ENCODE measurements at regions not wholly inside any gene's neighbourhood (a gene's known extent, or its start where the extent isn't known, plus 50 kb on each side); places are given as distances from the start of the nearest gene placed in this dataset.

- no peak for TF ChIP-seq YY1 (IDR thresholded peaks at IDR 0.05; ENCODE audit: low read depth)
- TF ChIP-seq, protein P1, sequence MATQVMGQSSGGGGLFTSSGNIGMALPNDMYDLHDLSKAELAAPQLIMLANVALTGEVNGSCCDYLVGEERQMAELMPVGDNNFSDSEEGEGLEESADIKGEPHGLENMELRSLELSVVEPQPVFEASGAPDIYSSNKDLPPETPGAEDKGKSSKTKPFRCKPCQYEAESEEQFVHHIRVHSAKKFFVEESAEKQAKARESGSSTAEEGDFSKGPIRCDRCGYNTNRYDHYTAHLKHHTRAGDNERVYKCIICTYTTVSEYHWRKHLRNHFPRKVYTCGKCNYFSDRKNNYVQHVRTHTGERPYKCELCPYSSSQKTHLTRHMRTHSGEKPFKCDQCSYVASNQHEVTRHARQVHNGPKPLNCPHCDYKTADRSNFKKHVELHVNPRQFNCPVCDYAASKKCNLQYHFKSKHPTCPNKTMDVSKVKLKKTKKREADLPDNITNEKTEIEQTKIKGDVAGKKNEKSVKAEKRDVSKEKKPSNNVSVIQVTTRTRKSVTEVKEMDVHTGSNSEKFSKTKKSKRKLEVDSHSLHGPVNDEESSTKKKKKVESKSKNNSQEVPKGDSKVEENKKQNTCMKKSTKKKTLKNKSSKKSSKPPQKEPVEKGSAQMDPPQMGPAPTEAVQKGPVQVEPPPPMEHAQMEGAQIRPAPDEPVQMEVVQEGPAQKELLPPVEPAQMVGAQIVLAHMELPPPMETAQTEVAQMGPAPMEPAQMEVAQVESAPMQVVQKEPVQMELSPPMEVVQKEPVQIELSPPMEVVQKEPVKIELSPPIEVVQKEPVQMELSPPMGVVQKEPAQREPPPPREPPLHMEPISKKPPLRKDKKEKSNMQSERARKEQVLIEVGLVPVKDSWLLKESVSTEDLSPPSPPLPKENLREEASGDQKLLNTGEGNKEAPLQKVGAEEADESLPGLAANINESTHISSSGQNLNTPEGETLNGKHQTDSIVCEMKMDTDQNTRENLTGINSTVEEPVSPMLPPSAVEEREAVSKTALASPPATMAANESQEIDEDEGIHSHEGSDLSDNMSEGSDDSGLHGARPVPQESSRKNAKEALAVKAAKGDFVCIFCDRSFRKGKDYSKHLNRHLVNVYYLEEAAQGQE (IDR thresholded peaks at IDR 0.05; ENCODE audit: low read depth): no peak
- TF ChIP-seq MAX (IDR thresholded peaks at IDR 0.05): no peak
- no peak for TF ChIP-seq EGR1 (IDR thresholded peaks at IDR 0.05)
- TF ChIP-seq NFIC (IDR thresholded peaks at IDR 0.05): no peak
- no peak for TF ChIP-seq RAD21 (IDR thresholded peaks at IDR 0.05; ENCODE audit: low read depth)
- TF ChIP-seq TEAD4 (IDR thresholded peaks at IDR 0.05): no peak
- TF ChIP-seq CEBPB (IDR thresholded peaks at IDR 0.05): no peak
Observed at GRCh38 chr21:28823429-28823828, 169.2 kb downstream of the LTN1 start.

All from Ishikawa (cell line).